Suppressor macrophage treated with lipopolysaccharide for 1 hour (primary cell): ENCODE measurements at regions not wholly inside any gene's neighbourhood (a gene's known extent, or its start where the extent isn't known, plus 50 kb on each side); places are given as distances from the start of the nearest gene placed in this dataset.

ENCODE experiments used
- DNase-seq, 3 donors: peaks; one replicate each; pipeline ENCODE4 v3.0.0-alpha.2; 2020 to 2022

DNA sequence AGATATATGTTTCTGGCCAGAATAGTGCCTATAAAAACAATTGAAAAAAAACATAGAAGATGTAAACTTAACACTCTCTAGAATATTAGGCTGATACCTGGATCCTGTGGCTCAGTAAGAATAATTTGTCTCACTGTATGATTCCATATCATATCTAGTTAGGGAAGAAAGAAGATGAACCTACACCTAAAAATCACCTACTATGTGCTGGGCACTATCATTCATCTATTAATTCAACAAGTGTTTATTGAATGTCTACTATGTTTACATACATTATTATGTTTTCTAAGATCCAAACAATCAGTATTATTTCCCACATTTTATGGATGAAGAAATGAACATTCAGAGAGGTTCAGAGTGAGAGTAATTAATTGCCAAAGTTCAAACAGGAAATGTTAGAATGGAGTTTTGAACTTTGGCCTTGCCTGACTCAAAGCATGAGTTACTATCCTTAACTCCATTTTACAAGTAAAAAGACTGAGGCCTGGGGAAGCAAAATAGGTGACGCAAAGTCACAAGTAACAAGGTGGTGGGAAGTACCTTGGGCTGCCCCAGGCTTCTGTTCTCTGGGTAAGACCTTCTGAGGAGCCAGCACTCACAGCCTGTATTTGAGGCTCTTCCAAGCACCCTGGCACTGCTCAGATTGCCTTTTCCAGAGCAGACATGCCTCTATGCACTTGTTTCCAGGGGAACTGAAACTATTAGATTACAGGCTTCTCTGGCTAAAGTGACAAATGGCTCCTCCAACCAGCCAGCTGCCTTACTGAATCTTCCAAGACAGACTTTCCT is 111.1 kb upstream of the ACSL4 start:
- peak; percentile 57 to 71 (median 63) for DNase-seq

DNA sequence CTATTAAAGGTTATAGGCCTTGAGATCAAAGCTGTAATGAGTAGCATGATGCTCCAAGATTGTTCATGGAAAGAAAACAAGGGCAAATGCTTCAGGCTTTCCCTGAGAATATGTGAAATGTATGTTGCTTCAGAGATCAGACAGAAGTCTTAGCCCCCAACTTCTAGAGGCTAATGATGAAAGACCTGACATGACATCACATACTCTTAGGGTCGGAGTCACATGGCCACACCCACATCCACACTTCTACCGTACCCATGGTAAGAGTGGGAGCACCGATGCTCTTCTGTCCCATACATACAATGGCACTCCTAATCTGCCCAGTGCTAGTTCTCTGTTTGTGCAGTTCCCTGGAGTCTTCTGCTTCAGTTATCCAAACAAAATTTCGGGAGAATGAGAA is 111.9 kb upstream of the ACSL4 start:
- DNase-seq: peak; percentile 32 to 45 (median 43)

DNA sequence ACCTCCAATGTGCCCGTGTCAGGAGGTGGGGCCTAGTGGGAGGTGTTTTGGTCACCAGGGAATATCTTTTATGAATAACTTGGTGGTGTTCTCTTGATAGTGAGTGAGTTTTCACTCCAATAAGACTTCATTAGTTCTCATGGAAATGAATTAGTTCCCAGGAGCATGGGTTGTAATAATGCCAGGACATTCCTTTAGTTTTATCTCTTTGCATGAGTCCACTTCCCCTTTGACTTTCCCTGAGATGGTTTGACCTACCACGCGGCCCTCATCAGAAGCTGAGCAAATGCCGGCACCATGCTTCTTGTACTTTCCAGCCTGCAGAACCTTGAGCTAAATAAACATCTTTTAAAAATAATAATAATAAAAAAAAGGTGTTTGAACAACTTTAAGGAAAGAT is 112.9 kb upstream of the ACSL4 start:
- DNase-seq: peak in 1 of 3 donors; percentile 22

DNA sequence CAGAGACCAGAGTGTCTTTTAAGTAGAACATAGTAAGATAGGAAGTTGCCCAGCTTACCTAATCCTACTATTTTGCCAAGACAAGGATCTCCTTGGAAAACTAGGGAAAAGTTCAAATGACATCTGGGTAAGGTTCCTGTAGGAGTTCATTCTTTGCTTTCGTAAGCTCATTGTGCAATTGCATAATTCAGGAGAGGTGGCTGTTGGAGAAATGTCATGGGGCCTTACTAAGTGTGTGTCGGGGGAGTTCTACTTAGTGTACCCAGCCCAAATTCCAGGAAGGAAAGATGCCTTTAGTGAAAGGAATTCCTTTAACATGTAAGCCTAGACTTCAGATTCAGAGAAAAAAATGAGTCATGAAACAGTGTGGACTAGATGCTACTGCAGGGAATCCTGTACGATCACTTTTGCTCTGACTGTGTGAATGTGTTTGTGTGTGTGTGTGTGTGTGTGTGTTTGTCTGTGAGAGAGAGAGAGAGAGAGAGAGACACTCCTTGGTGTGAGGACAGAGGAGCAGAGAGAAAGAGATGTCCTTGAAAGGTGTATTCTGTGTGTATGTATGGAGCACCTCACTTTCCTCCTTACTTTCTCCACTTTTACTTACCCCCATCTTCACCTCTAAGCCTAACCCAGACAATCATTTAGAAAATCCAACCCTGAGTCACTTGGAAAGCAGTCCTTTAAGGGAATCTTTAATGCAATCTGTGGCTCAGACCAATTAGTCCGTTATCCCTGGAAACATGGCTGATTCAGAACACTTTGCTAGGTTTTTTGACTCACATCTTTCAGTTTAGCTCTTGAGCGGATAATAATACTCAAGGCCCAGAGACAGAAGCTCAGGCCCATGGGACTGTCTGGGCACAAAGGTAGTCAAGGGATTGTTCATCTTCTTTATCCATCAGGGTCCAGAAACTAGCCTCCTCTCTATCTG is 114.5 kb upstream of the ACSL4 start:
- peak; percentile 47 to 76 (median 47) for DNase-seq

DNA sequence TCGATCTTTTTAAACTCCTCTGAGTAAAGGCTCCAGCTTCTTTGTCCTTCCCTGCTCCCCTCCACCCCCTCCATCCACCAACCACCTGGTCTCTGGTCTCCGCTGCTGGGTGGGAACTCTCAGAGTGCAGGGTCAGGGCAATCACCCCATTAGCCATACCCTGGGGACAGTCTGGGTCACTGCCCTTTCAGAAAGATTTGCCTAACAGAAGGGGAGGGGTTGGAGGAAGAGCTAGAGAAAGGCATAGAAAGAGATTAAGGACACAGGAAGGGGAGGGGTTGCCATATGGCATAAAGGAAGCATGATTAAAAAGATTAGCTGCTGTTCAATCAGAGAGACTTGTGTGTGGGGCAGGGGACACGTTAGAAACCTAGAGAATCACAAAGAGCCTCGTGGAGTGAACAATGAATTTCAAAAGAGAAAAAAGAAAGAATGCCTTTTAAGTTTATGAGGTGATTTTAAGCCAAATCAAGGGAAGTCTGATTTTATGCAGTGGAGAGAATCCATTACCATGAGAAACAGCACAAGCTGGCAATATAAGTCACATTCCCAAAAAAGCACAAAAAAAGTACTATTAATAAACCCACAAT is 115.5 kb upstream of the ACSL4 start:
- DNase-seq: no peak

DNA sequence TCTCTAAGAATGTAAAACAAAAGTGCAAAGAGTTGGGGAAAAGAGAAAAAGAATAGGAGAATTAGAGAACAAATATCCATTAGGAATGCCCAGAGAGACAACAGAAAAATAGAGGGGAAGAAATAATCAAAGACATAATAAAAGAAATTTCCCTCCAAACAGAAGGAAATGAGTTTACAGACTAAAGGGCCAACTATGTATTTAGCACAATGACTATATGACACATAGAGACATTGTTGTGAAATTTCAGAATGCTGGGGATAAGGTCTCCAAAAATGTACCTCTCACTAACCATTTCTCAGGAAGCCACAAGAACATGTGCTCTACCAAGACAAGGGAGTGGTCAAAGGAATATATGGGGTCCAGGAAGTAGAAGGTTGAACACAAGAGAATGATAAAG is 121.0 kb upstream of the ACSL4 start:
- DNase-seq: no peak

DNA sequence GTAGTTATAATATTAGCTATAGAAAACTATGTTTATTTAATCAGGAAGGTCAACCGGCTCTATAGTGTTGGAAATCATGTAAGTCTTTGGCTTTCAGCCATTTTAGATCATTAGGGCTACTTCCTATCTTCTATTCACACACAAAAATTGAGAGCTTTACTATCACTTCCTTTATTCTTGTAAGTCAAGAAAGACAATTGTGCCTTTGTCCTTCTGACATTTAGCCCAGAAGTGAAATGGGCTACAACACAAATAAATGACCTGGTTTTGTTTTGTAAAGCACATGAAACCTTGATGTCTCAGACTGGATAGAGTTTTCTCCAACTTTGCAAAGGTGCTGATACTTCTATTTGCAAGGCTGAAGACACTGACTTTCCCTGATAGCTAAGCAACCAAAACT is 122.4 kb upstream of the ACSL4 start:
- DNase-seq: peak; percentile 25 to 60 (median 54)

DNA sequence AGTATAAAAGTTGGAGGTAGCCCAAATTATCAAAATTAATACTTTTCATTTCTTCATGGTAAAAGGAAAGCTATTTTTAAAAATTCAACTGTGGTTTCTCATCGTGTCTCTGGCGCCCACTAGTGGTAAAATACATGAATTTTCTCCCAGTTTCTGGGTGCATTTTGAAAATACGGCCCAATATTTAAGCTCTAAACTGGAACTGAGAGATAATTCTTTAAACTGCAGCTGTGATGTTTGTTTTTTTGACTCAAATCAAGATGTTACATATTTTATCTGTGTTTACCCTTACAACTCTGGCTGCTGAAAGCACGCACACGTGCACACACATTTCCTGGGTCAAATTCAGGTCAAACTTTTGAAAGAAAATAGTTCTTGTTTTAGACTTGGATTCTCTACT is 123.9 kb upstream of the ACSL4 start:
- DNase-seq: peak; percentile 45 to 74 (median 59)

DNA sequence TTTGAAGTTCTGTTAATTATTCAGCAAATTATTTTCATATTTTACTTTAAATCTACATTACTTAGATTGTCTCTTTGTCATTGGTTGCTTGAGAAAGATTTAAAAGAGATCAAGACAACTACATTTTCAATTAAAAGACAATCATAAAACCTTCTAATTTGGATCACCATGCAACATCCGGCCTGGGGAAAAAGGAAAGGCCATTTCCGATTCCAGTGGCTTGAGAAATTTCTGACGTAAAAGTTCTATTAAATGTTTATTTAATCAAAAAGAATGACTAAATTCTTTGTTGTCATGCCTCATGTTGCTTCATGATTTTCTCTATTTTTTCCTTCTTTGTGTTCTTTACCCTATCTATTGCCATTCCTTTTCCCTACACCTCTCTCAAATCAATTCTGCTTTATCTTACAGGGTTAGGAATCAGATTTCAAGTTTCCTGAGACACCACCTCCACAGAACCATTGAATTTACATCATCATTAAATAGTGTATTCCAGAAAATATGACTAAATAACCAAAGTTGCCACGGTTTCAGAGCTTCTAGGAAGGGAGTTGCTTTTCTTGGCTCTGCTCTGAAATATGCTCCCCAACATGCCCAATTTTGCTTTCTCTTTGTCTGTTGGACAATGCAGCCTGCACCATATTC is 124.6 kb upstream of the ACSL4 start:
- peak in 1 of 3 donors; percentile 25 for DNase-seq

DNA sequence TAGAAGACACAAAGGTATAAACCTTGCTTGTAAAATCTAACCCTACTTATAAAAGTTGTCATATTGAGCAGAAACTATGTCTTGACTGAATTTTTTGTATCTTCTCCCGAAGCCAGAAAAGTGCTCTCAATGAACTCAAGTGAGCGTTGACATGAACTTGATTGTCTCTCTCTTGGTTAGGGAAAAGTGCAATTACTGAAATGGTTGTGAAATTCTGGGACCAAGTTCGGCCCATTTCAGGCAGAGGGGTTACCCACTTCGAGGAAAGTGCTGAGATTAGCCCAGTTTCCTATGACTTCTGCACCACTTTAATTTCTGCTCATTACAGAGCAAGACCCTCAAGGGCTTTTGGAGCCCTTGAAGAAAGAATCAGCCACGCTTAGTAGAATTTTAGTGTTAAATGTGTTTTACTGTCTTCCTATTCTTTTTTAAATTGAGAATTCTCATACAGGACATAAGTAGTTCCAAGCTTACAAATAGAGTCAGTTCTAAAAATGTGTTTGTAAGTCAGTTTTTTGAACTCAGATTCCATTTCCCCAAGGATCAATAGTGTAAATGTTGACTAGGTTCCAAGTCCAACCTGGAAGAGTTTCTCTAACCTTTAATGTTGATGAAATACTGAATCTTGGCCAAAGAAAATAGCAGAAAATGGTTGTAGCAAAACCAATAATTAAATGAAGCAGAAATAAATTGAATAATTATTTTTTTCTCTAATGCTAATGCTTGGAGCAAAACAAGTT is 125.7 kb upstream of the ACSL4 start:
- DNase-seq: no peak

DNA sequence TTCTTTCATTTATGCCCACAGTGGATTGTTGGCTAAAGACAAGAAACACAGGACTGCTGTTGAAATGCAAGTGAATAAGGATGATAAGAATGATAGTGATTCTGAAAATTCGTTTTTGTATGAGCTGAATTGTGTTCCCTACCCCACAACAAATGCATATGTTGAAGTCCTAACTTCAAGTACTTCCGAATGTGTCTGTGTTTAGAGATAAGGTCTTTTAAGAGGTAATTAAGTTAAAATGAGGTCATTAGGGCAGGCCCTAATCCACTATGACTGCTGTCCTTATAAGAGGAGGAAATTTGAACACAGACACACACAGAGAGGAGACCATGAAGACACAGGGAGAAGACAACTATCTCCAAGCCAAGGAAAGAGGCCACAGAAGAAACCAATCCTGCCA is 126.6 kb upstream of the ACSL4 start:
- DNase-seq: no peak

DNA sequence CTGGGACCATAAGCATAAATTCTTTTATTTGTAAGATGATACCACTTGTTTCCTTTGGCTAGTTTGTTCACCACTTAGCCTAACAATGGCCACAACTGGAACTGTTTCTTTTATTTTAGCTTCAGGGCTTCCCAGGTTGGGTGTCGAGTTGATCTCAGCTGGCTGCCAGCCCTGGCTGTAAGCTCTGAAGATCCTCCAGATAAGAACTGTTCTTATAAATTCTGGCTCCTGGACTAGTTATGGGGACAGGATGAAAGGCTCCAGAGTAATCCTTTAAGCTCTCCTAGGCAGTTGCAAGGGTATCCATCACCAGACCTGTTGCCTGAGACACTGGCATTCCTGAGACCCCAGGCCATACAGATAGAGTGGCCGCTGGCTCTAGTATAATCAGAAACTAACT is 129.4 kb upstream of the ACSL4 start:
- DNase-seq: no peak

DNA sequence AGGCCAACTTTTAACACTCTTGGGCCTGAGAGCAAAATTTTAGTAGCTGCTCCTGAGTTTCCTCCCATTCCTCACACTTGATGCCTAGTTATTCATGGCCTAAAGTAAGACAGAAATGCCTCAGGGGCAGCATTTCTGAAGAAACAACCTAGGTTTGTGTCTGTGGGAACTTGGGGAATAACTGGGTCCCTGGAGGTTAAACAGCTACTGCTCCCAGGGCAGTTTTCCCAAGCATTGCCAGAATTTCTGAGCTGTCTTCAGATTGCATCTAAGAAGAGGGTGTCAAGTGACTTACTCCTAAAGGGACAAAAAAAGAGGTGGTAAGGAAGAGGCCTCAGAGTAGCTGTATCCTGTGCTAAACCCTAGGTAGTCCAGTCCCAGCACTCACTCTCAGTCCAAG is 130.8 kb upstream of the ACSL4 start:
- DNase-seq: no peak

DNA sequence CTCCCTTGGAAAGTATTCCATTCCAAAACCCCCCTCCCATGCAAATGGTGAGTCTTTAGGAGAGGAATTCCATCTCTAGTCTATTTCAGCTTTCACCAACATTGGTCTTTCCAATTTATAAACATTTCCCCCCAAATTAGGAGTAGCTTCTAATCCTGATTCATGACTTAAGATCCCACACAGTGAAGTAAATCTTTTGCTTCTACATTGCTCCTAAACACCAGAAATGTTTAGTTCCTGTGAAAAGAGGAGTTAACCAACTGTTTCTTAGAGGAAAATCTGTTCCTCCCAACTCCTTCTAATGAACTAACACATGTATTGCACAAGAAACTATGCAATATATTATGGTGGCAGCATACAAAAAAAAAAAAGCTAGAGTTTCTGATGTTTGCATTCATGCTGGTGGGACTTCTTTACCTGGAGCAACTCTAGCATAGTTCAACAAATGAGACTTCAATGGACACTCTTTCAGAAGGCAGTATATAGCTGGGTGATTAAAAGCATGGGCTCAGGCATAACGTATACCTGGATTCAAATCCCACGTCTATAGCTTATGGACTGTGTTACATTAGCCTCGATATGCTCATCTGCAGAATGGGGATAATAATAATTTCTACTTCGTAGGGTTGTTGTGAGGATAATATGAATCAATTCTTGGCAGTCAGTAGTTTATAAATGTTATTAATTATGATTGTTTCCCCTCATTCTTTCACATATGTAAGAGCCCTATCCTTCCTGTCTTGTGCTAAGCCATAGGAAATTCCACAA is 131.6 kb upstream of the TMEM164 start:
- no peak for DNase-seq

DNA sequence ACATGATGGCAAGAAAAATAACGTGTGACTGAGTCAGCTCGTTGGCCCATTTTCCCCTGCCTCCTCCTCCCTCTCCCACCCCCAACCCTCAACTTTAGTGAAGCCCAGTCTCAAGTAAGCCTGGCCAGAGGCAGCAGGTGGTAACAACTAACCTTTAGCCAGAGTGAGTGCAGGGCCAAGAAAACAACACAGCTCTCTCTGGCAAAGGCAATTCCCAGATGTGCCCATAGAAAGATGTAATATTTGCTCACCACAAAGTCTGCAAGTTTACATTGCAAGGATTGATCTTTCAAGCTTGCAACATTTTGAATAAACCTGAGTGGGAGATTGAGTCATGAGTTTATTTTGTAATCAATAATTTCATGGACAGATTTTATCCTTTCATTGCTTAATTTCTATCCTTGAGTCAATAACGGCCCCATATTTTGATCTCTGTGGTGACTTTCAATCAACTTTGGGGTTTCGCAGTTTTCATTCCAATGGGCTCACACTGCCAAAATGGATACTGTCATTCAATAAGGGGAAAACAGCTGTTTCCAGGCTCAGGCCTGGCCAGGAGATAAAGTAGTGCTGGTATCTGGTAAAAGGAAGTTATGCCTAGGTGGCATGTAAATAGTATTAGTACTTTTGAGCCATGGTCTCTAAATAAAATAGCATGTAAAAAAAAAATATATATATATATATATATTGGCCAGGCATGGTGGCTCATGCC is 130.7 kb upstream of the TMEM164 start:
- peak; percentile 36 to 63 (median 53) for DNase-seq

DNA sequence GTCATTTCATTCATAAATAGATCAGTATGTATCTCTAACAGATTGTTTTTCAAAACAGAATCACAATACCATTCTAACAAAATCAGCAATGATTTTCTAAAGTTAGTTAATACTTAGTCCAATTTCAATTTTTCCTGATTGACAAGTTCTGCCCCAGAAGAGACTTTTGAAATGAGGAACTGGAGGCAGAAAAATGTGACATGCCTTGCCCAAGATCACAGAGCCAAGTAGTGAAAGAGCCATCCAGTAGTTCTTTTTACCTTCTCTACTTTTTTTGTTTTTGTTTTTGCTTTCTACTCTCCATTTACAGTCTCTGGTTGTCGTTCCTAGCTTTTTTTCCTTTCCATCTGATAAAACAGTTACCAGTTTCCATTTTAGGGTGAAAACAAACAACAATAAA is 129.3 kb upstream of the TMEM164 start:
- DNase-seq: peak; percentile 30 to 48 (median 35)

DNA sequence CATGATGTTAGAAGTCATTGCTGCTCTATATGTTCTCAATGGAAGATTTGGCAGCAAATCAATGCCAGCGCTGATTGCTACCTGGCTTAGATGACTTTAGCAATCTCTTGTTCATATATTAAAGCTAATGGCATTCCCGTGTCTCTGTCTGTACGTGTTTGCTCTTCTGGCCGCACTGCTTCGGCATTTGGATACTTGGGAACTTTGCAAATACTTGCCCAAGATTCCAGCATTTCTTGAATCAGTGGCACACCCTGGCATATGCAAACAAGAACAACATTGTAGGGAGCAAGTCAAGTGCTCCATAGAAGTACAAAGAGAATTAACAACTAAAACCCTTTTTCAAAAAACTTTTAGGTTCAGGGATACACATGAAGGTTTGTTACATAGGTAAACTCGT is 128.9 kb upstream of the TMEM164 start:
- no peak for DNase-seq

DNA sequence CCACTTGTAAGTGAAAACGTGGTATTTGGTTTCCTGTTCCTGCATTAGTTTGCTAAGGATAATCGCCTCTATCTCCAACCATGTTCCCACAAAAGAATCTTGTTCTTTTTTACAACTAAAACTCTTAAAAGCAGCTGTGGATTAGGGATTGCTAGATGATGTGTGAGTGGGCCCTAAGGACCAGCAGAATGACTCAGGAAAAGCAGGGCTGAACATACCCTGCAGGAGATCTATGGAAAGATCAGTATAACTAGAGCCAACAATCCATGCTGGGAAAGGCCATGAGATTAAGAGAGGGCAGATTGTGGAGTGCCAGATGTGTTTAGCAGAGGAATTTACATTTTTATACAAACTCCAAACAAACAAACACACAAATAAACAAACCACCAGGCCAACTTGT is 128.4 kb upstream of the TMEM164 start:
- DNase-seq: no peak

DNA sequence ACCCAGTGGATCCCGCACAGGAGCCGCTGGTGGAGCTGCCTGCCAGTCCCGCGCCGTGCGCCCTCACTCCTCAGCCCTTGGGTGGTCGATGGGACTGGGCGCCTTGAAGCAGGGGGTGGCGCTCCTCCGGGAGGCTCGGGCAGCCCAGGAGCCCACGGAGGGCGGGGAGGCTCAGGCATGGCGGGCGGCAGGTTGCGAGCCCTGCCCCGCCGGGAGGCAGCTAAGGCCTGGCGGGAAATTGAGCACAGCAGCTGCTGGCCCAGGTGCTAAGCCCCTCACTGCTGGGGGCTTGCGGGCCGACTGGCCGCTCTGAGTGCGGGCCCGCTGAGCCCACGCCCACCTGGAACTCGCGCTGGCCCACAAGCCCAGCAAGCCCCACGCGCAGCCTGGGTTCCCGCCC is 127.1 kb upstream of the TMEM164 start:
- DNase-seq: no peak

DNA sequence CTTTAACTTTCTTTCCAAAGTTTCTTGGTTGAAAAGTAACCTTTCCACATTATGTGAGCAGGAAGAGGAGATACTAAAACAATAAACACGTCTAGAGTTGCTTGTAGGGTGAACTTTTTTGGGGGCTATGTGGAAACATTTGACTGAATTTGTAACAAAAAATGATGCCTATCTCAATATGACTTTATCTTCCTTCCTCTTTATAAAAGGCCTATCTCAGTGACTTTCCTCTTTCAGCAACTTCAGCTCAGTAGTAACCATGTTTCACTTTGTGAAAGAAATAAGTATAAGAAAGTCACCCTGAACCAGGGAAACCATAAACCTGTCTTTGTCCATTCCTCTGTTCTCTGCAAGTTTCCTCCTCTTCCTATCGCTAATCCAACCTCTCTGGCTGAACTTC is 124.7 kb upstream of the TMEM164 start:
- peak in 1 of 3 donors; percentile 43 for DNase-seq

DNA sequence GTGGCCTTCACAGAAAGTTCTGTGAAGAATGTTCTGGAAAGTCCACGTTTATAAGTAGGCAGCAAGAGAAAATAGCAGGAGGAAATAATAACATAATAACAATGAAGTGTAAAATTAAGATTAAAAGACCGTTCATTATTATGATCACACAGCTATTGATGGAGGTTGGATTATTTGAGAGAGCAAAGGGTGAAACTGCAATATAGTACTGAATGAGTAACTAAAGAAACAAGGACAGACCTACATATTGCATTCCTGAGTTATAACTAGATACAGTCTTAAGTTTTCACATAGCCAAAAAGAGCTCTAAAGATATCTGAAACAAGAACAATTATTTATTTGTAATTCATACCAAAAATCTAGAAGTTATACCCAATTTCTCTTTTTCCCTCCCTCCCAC is 122.9 kb upstream of the TMEM164 start:
- DNase-seq: no peak
